ENCODE measurements at regions not wholly inside any gene's neighbourhood (a gene's known extent, or its start where the extent isn't known, plus 50 kb on each side); places are given as distances from the start of the nearest gene placed in this dataset.

DNA sequence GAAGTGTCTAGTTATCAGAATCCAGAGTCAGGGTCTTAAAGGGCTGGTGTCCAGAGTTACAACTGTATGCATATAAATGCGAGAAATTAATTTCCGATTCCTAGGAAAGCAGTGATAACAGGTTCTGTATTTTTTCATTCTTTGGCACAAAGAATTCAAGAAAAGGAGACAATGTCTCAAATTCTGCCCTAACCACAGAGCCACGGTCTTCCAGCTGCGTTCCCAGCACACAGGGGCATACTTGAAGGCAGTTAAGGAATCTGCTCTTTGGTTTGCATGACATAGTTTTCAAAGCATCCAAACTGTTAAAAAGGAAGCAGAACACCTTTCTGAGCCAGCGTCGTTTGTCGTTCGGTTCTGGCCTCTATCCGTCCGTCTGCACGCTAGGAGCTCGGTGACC, 416.9 kb upstream of the MKI67 start:
- no peaks in the 10 kb centered on the region for H3K9me3 Mint-ChIP-seq
- peaks cover 14% of the 10 kb centered on the region for H3K27me3 Mint-ChIP-seq (ENCODE audit: low read depth, poor library complexity)
- H3K4me3 Mint-ChIP-seq: no peak overlapping the region
- DNase-seq: no peak
- peaks cover 65% of the 10 kb centered on the region for H3K4me1 Mint-ChIP-seq
- TF ChIP-seq, protein P1, sequence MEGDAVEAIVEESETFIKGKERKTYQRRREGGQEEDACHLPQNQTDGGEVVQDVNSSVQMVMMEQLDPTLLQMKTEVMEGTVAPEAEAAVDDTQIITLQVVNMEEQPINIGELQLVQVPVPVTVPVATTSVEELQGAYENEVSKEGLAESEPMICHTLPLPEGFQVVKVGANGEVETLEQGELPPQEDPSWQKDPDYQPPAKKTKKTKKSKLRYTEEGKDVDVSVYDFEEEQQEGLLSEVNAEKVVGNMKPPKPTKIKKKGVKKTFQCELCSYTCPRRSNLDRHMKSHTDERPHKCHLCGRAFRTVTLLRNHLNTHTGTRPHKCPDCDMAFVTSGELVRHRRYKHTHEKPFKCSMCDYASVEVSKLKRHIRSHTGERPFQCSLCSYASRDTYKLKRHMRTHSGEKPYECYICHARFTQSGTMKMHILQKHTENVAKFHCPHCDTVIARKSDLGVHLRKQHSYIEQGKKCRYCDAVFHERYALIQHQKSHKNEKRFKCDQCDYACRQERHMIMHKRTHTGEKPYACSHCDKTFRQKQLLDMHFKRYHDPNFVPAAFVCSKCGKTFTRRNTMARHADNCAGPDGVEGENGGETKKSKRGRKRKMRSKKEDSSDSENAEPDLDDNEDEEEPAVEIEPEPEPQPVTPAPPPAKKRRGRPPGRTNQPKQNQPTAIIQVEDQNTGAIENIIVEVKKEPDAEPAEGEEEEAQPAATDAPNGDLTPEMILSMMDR (IDR thresholded peaks at IDR 0.05): no peak
- H3K36me3 Mint-ChIP-seq (ENCODE audit: low read depth): no peaks in the 10 kb centered on the region
- no peak overlapping the region for H3K27ac Mint-ChIP-seq

GRCh38 chr10:128545216-128545615, 419.0 kb upstream of the MKI67 start:
- Mint-ChIP-seq H3K9me3 (no peaks in the 10 kb centered on the region), H3K27ac (no peak overlapping the region), H3K4me1 (peaks cover 45% of the 10 kb centered on the region), H3K4me3 (no peak overlapping the region), H3K36me3 (ENCODE audit: low read depth) (no peaks in the 10 kb centered on the region), H3K27me3 (ENCODE audit: low read depth, poor library complexity) (peaks cover 11% of the 10 kb centered on the region)
- no peak for DNase-seq
- TF ChIP-seq, protein P1 (IDR thresholded peaks at IDR 0.05): no peak

- TF ChIP-seq, protein P1 (IDR thresholded peaks at IDR 0.05): no peak
- H3K27me3 Mint-ChIP-seq (ENCODE audit: low read depth, poor library complexity): peaks cover 10% of the 10 kb centered on the region
- no peaks in the 10 kb centered on the region for H3K36me3 Mint-ChIP-seq (ENCODE audit: low read depth)
- no peaks in the 10 kb centered on the region for H3K9me3 Mint-ChIP-seq
- DNase-seq: no peak
- H3K4me1 Mint-ChIP-seq: peaks cover 32% of the 10 kb centered on the region
- H3K27ac Mint-ChIP-seq: no peak overlapping the region
- no peak overlapping the region for H3K4me3 Mint-ChIP-seq
These were observed 420.5 kb upstream of the MKI67 start for GRCh38 chr10:128546651-128547165.

DNA sequence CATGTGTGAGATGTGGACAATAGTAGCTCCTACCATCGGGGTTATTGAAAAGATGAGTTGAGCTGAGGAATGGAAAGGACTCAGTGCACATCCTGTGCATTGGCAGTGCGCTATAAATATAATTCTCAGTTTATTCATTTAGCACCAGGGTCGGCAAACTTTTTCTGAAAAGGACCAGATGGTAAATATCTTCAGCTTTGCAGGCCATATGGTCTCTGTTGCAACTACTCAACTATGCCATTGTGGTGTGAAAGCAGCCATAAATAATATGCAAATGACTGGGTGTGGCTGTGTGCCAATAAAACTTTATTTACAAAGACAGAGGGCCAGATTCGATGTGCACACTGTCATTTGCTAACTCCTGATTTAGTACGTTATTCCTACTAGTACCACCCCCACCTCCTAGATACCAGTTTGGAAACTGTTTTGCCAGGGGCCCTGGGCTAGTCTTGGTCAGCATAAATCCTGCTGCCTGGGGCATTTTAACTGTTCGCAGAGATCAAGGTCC, 422.9 kb upstream of the MKI67 start:
- H3K27ac Mint-ChIP-seq: no peak overlapping the region
- H3K27me3 Mint-ChIP-seq (ENCODE audit: low read depth, poor library complexity): peaks cover 15% of the 10 kb centered on the region
- no peak overlapping the region for H3K4me3 Mint-ChIP-seq
- TF ChIP-seq, protein P1 (IDR thresholded peaks at IDR 0.05): no peak
- no peaks in the 10 kb centered on the region for H3K36me3 Mint-ChIP-seq (ENCODE audit: low read depth)
- H3K9me3 Mint-ChIP-seq: peaks cover 12% of the 10 kb centered on the region
- H3K4me1 Mint-ChIP-seq: peaks cover 16% of the 10 kb centered on the region
- no peak for DNase-seq

- Mint-ChIP-seq H3K27me3 (ENCODE audit: low read depth, poor library complexity) (peaks cover 16% of the 10 kb centered on the region), H3K27ac (no peak overlapping the region), H3K4me3 (no peak overlapping the region), H3K36me3 (ENCODE audit: low read depth) (no peaks in the 10 kb centered on the region), H3K4me1 (peaks cover 10% of the 10 kb centered on the region), H3K9me3 (peaks cover 14% of the 10 kb centered on the region)
- no peak for DNase-seq
- TF ChIP-seq, protein P1 (IDR thresholded peaks at IDR 0.05): no peak
These were observed 423.8 kb upstream of the MKI67 start for GRCh38 chr10:128550045-128550444.

DNA sequence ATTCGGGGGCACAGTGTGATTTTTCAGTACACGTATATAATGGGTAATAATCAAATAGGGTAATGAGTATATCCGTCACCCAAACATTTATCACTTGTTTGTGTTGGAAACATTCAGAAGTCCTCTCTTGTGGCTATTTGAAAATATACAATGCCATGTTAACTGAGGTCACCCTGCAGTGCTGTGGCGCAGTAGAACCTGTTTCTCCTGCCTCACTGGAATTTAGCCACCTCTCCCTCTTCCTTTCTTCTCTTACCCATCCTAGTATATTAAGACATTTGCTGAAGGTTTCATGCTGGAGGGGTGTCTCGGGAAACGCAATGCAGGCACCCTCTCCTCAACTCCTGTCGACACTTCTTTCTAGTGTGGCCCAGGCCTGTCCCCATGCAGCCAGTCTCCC, 425.3 kb upstream of the MKI67 start:
- H3K4me1 Mint-ChIP-seq: peaks cover 10% of the 10 kb centered on the region
- peaks cover 14% of the 10 kb centered on the region for H3K9me3 Mint-ChIP-seq
- no peak for DNase-seq
- no peak overlapping the region for H3K27ac Mint-ChIP-seq
- H3K27me3 Mint-ChIP-seq (ENCODE audit: low read depth, poor library complexity): peaks cover 16% of the 10 kb centered on the region
- TF ChIP-seq, protein P1 (IDR thresholded peaks at IDR 0.05): no peak
- H3K4me3 Mint-ChIP-seq: no peak overlapping the region
- H3K36me3 Mint-ChIP-seq (ENCODE audit: low read depth): no peaks in the 10 kb centered on the region
